HG02840 (cell line): ENCODE measurements at regions not wholly inside any gene's neighbourhood (a gene's known extent, or its start where the extent isn't known, plus 50 kb on each side); places are given as distances from the start of the nearest gene placed in this dataset.

Source experiments
- ATAC-seq: cut with Tn5 transposase; IDR thresholded peaks from one replicate; pipeline ENCODE4 v1.9.1; 2021; ENCODE audit warnings: mild to moderate bottlenecking, moderate library complexity, moderate number of reproducible peaks; ENCODE audit not compliant: unreplicated experiment, low FRiP score

- ATAC-seq = no peak
Observed at GRCh38 chr3:95923496-95924210, 890.7 kb upstream of the EPHA6 start.

- no peak for ATAC-seq
Observed at GRCh38 chr3:95926904-95927501, 887.4 kb upstream of the EPHA6 start.

- no peak for ATAC-seq
Observed at GRCh38 chr3:95934181-95934580, 880.2 kb upstream of the EPHA6 start.

- no peak for ATAC-seq
Observed at GRCh38 chr3:95939235-95939809, 875.1 kb upstream of the EPHA6 start.

- no peak for ATAC-seq
Observed at GRCh38 chr3:95965704-95966336, 848.6 kb upstream of the EPHA6 start.

- ATAC-seq = no peak
Observed at GRCh38 chr3:95971573-95971972, 842.8 kb upstream of the EPHA6 start.

GRCh38 chr3:95994338-95994737 lies 820.1 kb upstream of the EPHA6 start:
- ATAC-seq = no peak

GRCh38 chr3:96000966-96001365 lies 813.4 kb upstream of the EPHA6 start:
- no peak for ATAC-seq

- ATAC-seq = no peak
Observed at GRCh38 chr3:96007650-96008195, 806.7 kb upstream of the EPHA6 start.

GRCh38 chr3:96012939-96013338 lies 801.5 kb upstream of the EPHA6 start:
- ATAC-seq = no peak

GRCh38 chr3:96017556-96017955 lies 796.8 kb upstream of the EPHA6 start:
- ATAC-seq = no peak

GRCh38 chr3:96022676-96023075 lies 791.7 kb upstream of the EPHA6 start:
- no peak for ATAC-seq

- no peak for ATAC-seq
Observed at GRCh38 chr3:96027718-96028117, 786.7 kb upstream of the EPHA6 start.

GRCh38 chr3:96039632-96040031 lies 774.8 kb upstream of the EPHA6 start:
- no peak for ATAC-seq

GRCh38 chr3:96059301-96059700 lies 755.1 kb upstream of the EPHA6 start:
- no peak for ATAC-seq

GRCh38 chr3:96069065-96069464 lies 745.3 kb upstream of the EPHA6 start:
- no peak for ATAC-seq

- no peak for ATAC-seq
Observed at GRCh38 chr3:96070678-96071077, 743.7 kb upstream of the EPHA6 start.

- ATAC-seq = no peak
Observed at GRCh38 chr3:96071097-96071496, 743.3 kb upstream of the EPHA6 start.

GRCh38 chr3:96072226-96072625 lies 742.2 kb upstream of the EPHA6 start:
- ATAC-seq = no peak

GRCh38 chr3:96083610-96084009 lies 730.8 kb upstream of the EPHA6 start:
- ATAC-seq = no peak

- no peak for ATAC-seq
Observed at GRCh38 chr3:96086018-96086417, 728.4 kb upstream of the EPHA6 start.
